GM21526 (cell line): ENCODE measurements at regions not wholly inside any gene's neighbourhood (a gene's known extent, or its start where the extent isn't known, plus 50 kb on each side); places are given as distances from the start of the nearest gene placed in this dataset.
A peak's percentile ranks its signal among the peaks of the same experiment; 100 is the strongest.
"Not testable (repeated sequence)": the region's sequence is repeated elsewhere in the genome, so short reads cannot be mapped to it uniquely, and the experiment has no call there.

Experiments
- ATAC-seq: cut with Tn5 transposase; IDR thresholded peaks from one replicate; pipeline ENCODE4 v1.9.1; 2021; ENCODE audit warnings: moderate library complexity; ENCODE audit not compliant: unreplicated experiment, low FRiP score

DNA sequence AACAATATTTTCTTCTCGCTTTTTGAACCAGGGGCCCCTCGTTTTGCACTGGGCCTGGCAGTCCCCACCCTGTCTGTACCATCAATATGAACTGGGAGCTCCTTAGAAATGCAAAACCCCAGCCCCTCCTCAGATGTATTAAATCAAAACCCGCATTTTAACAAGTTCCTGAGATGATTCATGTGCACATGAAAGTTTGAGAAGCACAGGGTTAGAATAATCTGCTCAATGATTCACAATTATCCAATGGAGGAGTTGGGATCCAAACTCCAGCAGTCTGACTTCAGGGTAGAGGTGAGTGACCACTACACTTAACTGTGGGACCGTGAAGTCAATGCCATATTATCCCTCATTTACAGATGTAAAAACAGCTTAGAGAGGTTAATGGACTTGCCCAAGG lies 256.4 kb downstream of the IGSF11 start:
- no peak for ATAC-seq

DNA sequence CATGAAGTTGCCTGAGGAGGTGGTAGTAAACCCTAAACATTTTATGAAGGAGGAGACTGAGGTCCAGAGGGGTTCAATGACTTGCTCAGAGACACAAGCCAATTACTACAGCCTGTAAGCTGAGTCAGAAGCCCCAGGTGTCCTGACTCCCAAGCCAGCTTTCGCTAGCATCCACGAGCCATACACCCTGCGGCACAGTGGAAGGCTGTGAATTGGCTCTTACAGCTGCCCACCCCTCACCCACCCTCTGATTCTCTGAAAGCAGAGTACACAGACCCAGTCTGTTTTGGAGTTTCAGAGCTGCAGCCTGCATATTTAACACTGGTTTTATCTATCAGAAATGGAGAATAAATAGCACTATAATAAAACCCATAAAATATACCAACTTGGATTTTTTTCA lies 253.4 kb downstream of the IGSF11 start:
- no peak for ATAC-seq

DNA sequence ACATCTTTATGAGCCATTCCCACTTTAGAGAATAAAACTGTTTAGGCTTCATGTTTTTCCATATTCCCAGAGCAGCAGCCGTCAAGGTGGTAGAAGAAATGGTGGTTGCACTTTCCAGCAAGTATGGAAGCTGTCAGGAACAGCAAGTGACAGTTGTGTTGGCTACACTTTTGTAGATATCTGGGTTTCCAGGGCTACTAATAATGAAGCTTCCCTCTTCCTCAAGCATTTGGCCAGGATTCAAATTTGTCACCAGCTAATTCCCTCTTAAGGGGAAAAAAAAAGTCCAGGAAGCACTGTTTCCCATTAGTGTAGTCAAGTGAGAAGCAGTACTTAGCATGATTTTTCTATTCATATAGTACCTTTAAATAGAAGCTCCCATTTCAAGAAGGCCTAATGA lies 252.8 kb downstream of the IGSF11 start:
- no peak for ATAC-seq

DNA sequence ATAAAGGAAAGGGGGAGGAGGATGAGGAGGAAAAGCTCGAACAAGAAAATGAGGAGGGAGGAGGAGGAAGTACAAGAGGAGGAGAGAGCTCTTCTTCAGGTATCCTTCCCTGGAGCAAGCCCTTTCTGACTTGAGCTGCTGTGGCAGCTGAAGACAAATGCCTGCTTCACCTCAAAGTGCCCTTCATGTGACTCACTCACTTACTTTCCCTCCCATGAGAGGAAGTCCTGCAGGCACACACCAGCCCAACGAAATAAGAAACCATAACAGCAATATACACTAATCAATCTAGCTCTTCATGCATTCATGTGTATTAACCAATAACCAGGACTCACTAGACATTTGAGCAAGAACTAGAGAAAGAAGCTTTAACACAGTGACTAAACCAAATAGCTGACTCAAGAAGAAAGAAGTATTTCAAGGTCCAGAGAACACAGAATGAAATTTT lies 251.9 kb downstream of the IGSF11 start:
- ATAC-seq: peak; percentile 93

DNA sequence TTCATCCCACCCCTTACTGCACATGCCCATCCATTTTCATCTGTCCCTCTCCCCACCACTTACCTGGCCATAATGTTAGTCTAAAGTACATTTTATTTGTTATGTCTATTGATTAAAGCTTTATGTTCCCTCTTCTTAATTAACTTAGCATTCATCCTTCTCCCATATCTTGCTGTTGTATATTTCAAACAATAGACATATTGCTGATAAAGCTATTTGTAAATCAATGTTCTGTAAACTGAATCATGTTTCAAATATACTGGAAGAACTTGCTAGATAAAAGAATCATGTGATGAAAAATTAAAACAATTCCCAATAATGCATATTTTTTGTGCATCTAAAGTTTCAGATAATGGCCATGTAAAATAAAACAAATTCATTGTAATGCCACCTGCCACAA lies 249.2 kb downstream of the IGSF11 start:
- ATAC-seq: no peak

DNA sequence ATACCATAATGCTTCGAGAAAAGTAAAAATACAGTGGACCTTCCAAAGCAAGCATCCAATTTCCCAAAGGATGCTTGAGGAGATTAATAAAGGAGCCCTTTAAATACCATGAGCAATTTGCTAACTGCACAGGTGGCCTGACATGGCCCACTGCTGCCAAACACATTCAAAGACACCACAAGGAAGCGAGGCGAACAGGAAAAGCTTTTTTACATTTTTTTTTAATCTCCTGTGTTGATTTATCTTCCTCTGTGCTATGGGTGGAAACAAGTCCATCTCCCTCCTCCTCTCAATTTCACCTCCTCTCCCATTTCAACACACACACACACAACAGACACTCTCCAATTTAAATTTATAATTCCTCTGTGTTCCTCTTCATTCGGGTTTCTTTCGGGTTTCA lies 243.4 kb downstream of the IGSF11 start:
- no peak for ATAC-seq

DNA sequence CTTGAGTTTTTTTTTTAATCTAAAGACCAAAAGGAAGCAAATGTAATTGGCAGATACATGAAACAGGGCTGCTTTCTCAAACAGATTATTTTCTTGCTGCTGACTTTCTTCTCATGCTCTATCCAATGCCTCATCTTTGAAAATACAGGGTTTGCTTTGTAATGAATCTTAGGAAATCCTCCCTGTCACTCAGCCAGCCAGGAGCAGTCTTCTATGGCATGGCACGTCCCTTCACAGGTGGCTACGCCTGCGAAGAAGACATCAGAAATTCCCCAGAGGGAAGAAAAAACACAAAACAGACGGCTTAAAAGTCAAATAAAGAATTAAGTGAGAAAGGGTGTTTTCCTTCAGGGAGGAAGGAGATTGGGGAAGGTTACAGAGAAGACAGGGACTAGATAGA lies 242.5 kb downstream of the IGSF11 start:
- ATAC-seq: no peak

DNA sequence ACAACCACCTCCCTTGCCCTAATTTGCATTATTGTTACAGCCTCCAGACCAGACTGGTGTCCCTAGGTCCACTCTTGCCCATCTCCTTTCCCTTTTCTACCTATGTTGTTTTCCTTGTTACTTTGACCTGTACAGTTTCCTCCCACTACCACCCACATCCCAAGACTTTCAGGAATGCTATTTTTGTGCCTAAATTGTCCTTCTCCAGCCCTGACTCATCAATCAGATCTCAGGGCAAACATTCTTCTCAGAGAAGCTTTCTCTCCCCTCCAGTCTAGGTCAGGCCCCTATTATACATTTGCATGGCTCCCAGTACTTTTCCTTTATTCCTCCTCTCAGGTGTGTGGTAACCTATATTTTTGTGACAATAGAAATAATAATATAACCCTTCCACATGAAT lies 241.5 kb downstream of the IGSF11 start:
- no peak for ATAC-seq

DNA sequence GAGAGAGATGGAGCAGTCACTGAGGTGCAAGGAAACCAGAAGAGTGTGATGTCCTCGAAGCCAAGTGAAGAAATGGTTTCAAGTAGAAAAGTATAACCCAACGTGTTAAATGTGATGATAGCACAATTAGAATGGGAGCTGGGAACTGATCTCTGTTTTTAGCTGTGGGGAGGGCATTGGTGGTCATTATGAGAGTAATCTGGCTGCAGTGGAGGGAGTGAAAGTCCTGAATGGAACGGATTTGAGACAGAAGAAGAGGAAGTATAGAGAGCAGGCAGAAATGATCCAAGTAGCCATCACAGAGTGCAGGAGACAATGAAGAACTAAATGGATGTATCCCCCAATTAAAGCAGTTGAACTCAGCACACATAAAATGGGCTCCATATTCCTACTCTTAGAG lies 235.3 kb downstream of the IGSF11 start:
- ATAC-seq: no peak

DNA sequence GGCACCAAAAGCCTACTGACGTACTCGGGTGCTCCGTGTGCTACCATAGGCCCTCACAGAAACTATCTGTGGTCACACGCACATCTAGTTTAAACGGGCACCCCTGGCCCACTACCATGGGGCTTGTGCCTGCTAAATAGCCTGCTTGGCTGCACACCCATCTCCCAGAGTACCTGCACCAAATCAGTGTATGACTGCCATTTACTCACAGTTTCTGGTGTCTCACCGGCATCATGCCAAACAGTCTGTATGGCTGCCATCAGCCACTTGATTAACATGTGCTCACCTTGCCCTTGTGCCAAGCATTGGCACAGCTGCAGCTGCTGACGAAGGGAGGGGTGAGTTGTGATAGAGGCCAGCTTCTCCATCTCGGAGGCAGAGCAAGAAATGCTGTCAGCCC lies 232.7 kb downstream of the IGSF11 start:
- no peak for ATAC-seq

DNA sequence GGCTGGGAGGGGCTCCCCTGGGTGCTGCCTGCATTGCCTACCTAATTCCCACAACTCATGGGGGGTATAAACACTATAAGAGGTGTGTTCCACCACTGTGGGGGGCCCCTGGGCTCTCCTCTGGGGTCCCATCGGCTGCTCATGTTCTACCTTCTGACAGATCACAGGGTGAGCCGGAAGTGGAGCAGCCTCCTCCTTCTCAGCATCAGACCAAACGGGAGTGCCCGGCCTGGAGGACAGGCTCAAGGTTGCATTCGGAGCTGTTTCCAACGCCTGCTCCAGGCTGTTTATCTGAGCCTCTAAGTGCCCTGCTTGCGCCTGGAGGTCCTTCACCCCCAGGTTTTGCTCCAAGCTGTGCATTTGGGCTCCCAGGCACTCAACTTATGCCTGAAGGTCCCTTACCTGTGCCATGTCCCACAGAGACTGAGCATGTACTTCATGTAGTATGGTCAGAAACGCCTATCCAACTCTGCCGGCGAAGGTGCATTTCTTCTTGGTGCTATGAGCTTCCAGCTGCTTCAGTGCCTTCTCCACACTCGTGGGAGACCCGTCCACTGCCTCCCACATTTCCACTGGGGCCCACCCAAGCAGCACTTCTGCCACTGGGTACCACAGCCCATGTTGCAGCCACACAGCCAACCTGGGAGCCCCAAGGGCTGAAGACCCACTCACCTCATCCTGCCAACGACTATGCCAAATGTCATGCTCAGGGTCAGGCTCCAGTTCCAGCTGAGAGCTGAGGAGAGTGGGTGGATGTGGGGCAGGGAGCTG lies 232.1 kb downstream of the IGSF11 start:
- ATAC-seq: no peak

DNA sequence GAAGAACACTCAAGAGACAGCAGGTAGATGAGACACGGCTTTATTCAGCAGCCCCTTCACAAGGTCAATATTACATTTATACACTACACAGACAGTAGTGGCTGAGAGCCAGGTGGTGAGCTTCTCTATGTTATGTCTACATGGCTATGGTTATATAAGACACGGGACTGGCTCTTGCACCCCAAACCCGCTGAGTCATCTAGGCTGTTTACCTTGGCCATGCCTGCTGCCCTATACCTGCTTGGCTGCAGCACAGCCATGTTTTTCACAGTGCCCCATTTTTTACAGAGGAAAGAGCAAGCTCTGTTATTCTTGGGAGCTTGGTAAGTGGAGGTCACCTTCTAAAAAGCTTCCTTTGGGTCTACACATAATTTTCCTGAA lies 231.6 kb downstream of the IGSF11 start:
- ATAC-seq: no peak

DNA sequence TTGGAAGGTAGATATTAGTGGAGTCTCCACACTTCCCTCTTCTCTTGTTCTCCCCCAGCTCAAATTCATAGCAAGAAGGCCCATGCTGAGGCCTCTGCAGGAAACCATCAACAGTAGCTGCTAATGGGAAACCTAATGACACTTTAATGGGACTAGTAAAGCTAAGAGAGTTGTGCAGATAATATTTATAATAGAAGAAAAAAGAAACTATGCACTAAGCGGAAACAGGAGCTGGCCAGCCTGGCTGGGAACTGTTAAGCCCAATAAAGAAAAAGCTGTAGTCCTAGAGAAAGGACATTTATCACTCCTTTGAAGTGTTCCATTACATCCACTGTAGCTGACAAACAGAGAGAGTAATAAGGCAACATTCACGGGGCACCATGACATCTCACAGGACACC lies 229.6 kb downstream of the IGSF11 start:
- ATAC-seq: no peak

DNA sequence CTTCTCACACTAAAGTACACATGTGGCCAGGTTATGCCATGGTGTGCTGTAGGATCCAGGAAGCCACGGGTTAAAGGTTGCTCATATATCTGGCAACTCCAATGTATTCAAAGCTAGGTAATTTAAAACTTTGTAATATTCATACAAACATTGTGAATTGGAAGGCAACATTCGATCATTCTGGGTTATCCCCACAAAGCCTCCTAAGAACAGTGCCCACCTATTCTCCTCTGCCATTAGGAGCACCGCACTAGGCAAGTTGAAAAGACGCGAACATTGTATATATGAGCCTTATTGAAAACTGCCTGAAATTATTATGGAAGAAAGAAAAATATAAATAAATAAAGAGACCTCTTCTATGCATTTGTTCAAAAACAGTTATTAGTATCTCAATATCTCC lies 228.2 kb downstream of the IGSF11 start:
- no peak for ATAC-seq

DNA sequence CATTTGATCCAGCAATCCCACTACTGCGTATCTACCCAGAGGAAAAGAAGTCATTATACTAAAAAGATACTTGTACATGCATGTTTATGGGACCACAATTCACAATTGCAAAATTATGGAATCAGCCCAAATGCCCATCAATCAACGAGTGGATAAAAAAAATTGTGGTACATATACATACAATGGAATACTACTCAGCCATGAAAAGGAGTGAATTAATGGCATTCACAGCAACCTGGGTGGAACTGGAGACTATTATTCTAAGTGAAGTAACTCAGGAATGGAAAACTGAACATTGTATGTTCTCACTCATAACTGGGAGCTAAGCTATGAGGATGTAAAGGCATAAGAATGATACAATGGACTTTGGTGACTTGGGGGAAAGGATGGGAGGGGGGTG lies 227.3 kb downstream of the IGSF11 start:
- not testable (repeated sequence) for ATAC-seq

DNA sequence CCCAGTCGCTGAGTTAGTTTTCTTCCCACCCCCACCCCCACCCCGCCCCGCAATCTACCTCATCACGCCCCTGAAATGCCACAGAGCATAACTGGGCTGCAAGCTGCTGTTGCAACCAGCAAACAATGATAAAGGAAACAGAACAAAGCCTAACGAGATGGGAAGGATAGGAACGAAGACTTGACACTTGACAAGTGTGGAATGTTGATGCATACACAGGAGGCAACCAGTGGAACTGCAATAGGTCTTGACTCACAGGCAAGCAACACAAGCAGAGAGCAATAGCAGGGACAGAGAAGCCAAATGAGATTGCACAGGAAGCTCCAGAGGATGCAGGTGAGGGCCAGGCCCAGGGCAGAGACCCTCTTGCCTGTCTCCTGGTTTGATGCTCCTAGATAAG lies 225.9 kb downstream of the IGSF11 start:
- ATAC-seq: no peak

DNA sequence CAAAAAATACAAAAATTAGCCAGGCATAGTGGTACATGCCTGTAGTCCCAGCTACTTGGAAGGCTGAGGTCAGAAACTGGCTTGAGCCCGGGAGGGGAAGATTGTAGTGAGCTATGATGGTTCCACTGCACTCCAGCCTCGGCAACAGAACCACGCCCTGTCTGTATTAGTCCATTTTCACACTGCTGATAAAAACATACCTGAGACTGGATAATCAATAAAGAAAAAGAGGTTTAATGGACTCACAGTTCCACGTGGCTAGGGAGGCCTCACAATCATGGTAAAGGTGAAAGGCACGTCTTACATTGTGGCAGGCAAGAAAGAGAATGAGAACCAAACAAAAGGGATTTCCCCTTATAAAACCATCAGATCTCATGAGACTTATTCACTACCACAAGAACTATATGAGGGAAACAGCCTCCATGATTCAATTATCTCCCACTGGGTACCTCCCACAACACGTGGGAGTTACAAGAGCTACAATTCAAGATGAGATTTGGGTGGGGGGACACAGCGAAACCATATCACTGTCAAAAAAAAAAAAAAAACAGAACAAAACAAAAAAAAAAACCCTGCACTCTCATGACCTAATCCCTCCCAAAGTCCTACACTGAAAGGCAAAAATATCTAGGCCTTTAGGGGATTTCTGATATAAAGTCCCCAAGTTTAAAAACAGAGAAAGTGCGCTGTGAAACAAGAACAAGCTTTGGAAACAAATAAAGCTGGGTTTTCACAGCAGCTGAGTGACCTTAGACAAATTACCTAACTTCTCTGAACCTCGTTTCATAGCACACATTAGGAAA lies 224.7 kb downstream of the IGSF11 start:
- ATAC-seq: peak; percentile 33

DNA sequence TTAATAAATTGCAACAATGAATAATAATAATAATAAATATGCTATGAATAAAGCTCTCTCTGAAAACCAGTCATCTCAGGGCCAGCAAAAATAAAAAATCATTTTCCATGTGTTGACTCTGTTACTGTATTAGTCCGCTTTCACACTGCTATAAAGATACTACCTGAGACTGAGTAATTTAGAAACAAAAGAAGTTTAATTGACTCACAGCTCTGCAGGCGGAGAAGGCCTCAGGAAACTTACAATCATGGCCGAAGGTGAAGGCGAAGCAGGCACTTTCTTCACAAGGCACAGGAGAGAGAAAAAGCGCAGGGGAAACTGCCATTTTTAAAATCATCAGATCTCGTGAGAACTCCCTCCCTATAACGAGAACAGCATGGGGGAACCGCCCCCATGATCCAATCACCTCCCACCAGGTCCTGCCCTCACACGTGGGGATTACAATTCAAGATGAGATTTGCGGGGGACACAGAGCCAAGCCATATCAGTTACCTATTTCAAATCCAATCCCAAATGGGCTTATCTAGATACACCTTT lies 224.1 kb downstream of the IGSF11 start:
- peak; percentile 33 for ATAC-seq

DNA sequence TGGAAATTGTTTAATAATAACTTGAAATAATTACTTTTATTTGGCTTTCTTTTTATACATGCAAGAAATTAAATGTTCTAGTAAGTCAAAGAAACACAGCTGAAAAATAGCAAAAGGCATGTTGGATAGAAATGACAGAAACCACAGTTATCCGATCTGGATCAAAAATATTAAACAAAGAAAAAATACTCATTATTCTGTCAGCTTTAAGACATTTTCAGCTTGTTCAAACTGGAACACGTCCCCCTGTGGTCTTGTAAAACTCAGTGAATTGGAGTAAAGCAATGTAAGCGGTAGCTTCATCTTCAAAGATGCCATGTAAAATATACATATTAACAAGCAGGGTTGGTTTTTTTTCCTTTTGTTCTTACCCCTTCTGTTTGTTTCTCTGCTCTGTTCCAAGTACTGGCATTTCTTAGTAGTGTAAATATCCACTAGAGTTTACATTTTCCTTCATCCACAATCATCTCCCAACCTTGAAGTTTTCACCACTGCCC lies 223.4 kb downstream of the IGSF11 start:
- ATAC-seq: no peak

DNA sequence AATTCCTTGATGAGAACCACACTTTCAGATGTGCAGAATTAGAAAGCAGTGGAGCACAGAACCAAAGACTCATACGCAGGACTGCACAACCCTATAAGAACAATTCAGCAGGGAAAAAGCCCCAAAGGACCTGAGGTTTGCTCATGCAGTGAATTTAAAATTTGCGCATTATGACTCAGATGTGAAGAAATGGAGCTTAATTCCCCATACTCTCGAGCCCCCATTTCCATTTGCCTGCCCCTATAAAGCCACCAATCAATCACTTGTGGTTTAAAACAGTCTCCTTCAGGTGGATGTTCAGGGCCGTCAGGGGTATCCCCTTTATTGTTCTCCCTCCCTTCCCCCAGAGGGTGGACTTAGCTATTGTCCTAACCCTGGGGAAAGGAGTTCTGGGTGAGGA lies 221.2 kb downstream of the IGSF11 start:
- ATAC-seq: no peak

DNA sequence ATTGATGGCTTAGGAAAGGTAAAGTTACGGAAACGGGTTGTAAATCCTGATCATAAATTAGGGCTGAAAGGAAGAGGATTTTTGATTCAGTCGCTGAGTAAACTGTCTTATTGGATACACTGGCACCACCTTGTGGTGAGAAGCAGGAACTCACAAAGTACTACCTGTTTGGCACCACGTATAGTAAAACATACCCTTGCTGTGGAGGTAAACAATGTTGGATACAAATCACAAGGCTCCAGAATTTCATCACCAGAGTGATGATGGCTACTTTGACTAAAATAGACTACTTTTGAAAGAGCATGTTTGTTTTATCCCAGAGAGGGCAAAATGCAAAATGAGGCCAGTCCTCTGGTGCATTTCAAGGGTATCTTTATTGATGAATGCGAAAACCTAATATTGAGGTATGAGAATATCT lies 216.9 kb downstream of the IGSF11 start:
- peak; percentile 78 for ATAC-seq

DNA sequence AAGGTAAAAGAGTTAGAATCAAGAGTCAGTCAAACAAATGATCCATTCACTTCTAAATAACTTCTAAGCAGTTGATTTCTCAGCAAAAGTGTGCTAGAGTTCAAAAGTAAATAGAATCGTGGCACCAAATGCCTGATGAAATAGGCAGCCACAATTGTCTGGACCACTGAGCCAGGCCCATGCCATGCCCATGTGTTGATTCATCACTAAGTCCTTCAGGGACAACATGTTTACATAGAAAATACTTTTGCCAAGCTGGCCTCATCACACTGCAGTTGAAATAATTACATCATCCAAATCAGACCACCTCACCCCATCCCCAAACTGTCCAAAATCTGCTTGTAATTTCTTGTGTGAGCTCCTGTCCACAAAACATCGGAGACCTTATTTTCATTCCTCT lies 216.3 kb downstream of the IGSF11 start:
- ATAC-seq: no peak
